ENCODE measurements at regions not wholly inside any gene's neighbourhood (a gene's known extent, or its start where the extent isn't known, plus 50 kb on each side); places are given as distances from the start of the nearest gene placed in this dataset.

DNA sequence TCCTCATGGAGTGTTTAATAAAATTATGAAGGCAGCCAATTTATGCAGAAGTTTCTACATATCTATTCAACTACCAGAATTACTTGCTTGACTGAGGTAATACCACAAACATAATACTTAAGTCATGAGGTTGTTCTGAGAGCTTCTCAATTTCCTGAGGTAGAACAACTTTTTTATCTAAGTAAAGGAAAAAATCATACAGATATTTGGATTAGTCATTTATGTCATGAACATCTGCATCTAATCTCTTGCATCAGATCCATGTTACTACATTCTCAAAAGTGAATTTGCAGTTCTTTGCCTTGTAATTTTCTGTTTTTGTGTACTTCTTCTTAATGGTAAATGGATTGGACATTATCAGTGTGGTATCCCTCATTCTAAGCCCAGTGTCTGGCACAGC, 60.4 kb upstream of the RGMB start:
- TF ChIP-seq, protein P1, sequence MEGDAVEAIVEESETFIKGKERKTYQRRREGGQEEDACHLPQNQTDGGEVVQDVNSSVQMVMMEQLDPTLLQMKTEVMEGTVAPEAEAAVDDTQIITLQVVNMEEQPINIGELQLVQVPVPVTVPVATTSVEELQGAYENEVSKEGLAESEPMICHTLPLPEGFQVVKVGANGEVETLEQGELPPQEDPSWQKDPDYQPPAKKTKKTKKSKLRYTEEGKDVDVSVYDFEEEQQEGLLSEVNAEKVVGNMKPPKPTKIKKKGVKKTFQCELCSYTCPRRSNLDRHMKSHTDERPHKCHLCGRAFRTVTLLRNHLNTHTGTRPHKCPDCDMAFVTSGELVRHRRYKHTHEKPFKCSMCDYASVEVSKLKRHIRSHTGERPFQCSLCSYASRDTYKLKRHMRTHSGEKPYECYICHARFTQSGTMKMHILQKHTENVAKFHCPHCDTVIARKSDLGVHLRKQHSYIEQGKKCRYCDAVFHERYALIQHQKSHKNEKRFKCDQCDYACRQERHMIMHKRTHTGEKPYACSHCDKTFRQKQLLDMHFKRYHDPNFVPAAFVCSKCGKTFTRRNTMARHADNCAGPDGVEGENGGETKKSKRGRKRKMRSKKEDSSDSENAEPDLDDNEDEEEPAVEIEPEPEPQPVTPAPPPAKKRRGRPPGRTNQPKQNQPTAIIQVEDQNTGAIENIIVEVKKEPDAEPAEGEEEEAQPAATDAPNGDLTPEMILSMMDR (IDR thresholded peaks at IDR 0.05; ENCODE audit: control extremely low read depth, extremely low read depth, low read depth, missing control alignments) = no peak
- ChIA-PET POLR2A (no interaction called here), CTCF (no interaction called here)
- no peak for DNase-seq (ENCODE audit: extremely low spot score)

DNA sequence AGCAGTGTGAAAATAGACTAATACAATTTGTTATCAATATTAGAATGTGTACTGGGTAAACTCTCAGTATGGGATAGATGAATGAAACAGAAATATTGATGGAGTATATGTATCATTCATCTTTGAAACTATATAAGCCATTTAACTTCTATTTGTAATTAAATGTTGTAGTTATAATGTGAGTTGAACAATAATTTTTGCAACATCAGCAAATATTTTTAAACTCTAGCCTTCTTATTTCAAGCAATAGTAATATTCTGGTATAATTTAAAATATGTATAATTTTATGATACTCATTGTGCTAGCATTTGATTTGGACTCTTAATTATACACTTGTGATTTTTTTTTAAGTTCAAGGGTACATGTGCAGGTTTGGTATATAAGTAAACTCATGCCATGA, 59.6 kb upstream of the RGMB start:
- POLR2A ChIA-PET = no interaction called here
- no peak for DNase-seq (ENCODE audit: extremely low spot score)
- TF ChIP-seq, protein P1 (IDR thresholded peaks at IDR 0.05; ENCODE audit: control extremely low read depth, extremely low read depth, low read depth, missing control alignments) = no peak
- CTCF ChIA-PET = no interaction called here

DNA sequence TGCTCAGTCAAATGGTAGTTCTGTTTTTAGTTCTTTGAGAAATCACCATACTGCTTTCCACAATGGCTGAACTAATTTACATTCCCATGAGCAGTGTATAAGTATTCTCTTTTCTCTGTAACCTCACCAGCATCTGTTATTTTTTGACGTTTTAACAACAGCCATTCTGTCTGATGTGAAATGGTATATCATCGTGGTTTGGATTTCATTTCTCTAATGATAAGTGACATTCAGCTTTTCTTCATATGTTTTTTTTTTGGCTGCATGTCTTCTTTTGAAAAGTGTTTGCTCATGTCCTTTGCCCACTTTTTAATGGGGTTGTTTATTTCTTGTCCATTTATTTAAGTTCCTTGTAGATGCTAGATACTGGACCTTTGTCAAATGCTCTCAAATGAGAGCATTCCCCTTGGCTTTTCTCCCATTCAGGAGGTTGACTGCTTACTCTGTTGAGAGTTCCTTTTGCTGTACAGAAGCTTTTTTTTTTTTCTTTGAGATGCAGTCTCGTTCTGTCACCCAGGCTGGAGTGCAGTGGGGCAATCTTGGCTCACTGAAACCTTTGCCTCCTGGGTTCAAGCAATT, 58.7 kb upstream of the RGMB start:
- CTCF ChIA-PET = interaction anchor here (1.5 kb wide), 1 partner anchor 19 kb away, joined by 5 read pairs; no protein-coding TSS in a partner anchor
- no peak for DNase-seq (ENCODE audit: extremely low spot score)
- POLR2A ChIA-PET = no interaction called here
- TF ChIP-seq, protein P1 (IDR thresholded peaks at IDR 0.05; ENCODE audit: control extremely low read depth, extremely low read depth, low read depth, missing control alignments) = no peak

DNA sequence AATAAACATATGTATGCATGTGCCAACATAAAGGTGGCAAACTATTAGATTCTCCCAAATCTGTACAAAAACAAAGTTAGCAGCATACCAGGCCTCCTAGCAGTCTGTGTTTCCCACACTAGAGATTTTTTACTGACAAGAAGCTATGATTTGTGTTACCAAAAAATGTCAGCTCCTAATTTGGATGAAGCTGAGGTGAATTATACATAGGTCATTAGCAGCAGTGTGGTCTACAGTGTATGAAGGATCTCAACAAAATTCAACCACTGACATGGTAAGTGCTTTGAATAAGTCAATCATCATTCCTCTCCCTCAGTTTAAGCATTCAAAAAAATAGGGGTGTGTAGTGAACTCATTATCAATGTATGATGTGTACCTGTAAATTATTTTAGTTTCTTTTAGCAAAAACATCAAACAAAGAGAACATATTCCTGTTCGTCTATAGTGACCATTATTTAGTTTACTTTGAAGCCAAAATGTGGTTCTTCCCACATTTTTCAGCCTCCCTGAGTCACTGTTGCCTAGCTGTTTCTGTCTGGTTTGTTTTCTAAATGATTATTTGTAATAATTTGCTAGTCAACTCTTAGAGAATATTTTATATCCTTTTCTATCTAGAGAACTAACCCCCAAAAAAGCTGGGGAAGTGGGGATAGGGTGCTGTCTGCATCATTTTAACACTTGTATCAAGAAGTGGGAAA, 52.1 kb upstream of the RGMB start:
- TF ChIP-seq, protein P1 (IDR thresholded peaks at IDR 0.05; ENCODE audit: control extremely low read depth, extremely low read depth, low read depth, missing control alignments) = no peak
- DNase-seq (ENCODE audit: extremely low spot score) = no peak
- POLR2A ChIA-PET = no interaction called here
- CTCF ChIA-PET = interaction anchor here (1.2 to 3.0 kb wide), 2 partner anchors 12 to 41 kb away, joined by 3 to 12 read pairs; no protein-coding TSS in a partner anchor

DNA sequence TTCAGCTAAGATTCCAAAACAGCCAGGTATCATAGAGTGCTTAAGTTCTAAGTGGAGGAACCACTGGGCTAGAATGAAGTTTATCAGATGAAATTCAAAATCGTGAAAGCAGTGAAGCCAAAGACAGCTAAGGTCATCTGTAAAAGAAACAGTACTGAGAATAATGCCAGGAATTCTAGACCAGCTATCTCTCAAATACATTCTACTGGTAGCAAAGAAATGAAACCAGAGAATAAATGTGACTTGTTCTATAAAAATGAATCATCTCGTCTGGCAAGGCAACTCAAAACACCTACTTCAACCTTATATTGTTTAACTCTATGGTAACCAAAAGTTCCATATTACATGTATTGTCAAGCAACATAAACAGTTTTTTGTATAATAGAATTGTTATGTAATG, 51.3 kb upstream of the RGMB start:
- TF ChIP-seq, protein P1 (IDR thresholded peaks at IDR 0.05; ENCODE audit: control extremely low read depth, extremely low read depth, low read depth, missing control alignments) = no peak
- POLR2A ChIA-PET = no interaction called here
- CTCF ChIA-PET = interaction anchor here (1.2 to 3.0 kb wide), 3 partner anchors 9 to 42 kb away, joined by 3 to 12 read pairs (median 6); no protein-coding TSS in a partner anchor
- no peak for DNase-seq (ENCODE audit: extremely low spot score)

DNA sequence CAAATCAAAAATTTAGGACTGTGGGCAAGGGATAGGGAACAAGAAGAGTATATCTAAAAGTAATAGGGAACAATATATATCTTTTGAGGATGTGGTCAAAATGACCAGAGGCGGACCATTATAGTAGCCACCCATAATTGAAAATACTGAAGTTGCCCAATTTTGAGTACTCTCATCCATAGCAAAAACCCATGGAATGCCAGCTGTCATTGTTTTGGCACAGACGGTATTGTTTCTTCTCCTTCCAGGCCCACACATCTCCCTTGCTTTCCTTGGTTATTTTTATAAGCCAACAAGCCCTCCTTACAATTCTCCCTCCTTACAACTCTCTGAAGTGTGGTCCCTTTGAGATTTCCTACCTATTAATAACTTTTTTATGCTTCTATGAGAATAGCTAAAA, 50.4 kb upstream of the RGMB start:
- no peak for DNase-seq (ENCODE audit: extremely low spot score)
- ChIA-PET CTCF (interaction anchor here (1.9 to 3.0 kb wide), 2 partner anchors 9 to 11 kb away, joined by 6 to 12 read pairs; no protein-coding TSS in a partner anchor), POLR2A (no interaction called here)
- TF ChIP-seq, protein P1 (IDR thresholded peaks at IDR 0.05; ENCODE audit: control extremely low read depth, extremely low read depth, low read depth, missing control alignments) = no peak

All from GM10248 (cell line).